ENCODE measurements at regions not wholly inside any gene's neighbourhood (a gene's known extent, or its start where the extent isn't known, plus 50 kb on each side); places are given as distances from the start of the nearest gene placed in this dataset.

DNA sequence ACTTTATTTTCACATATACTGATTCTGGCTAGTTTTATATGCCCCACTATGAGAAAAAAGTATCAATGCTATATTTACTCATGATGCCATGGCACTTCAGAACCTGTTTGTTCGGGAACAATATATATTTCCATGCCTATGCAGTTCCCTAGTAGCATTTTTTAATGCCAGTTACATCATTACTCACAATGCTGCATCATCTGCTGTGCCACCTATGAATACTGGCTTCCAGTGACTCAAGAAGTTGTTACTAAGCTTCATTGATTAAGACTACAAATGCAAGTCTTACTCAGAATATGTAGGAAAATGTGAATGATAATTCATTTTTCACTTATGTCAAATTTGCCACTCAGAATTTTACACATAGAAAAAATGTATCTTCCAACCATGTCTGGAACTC lies 97.9 kb downstream of the MAFB start:
- DNase-seq (ENCODE audit: low spot score): no peak
- TF ChIP-seq, protein P1, sequence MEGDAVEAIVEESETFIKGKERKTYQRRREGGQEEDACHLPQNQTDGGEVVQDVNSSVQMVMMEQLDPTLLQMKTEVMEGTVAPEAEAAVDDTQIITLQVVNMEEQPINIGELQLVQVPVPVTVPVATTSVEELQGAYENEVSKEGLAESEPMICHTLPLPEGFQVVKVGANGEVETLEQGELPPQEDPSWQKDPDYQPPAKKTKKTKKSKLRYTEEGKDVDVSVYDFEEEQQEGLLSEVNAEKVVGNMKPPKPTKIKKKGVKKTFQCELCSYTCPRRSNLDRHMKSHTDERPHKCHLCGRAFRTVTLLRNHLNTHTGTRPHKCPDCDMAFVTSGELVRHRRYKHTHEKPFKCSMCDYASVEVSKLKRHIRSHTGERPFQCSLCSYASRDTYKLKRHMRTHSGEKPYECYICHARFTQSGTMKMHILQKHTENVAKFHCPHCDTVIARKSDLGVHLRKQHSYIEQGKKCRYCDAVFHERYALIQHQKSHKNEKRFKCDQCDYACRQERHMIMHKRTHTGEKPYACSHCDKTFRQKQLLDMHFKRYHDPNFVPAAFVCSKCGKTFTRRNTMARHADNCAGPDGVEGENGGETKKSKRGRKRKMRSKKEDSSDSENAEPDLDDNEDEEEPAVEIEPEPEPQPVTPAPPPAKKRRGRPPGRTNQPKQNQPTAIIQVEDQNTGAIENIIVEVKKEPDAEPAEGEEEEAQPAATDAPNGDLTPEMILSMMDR (IDR thresholded peaks at IDR 0.05; ENCODE audit: extremely low read depth, missing control alignments): no peak

DNA sequence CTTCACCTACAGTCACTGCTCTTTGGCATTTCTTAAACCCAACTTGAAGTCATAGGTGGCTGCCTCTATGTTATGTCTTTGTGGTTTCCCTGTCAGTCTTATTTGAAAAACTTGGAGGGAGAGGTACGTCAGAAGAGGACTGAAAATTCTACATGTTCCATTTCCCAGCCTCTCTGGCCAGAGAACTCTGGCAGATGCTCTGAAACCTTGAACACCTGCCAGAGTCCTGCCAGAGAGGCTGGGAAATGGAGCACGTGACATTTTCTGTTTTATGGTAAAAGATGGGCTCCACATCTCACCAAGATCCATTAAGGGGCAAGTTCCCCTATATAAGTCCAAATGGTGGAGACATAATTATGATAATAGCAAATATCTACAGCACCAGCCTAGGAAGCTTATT lies 99.5 kb downstream of the MAFB start:
- DNase-seq (ENCODE audit: low spot score): no peak
- TF ChIP-seq, protein P1 (IDR thresholded peaks at IDR 0.05; ENCODE audit: extremely low read depth, missing control alignments): no peak

DNA sequence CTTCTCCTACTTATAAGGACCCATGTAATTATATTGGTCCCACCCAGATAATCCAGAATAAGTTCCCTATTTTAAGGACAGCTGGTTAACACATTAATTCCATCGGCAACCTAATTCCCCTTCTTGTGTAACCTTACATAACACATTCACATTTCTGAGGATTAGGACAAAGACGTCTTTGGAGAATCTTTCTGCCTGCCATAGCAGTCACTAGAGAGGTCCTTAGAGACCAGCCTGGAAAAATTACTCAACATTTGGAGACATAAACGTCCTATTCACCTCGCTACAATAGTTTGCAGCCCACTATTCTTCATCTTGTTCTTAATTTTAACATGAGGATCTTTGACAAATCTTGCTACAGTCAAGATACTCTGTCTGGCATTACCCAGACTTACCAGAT lies 100.1 kb downstream of the MAFB start:
- DNase-seq (ENCODE audit: low spot score): no peak
- TF ChIP-seq, protein P1 (IDR thresholded peaks at IDR 0.05; ENCODE audit: extremely low read depth, missing control alignments): no peak

DNA sequence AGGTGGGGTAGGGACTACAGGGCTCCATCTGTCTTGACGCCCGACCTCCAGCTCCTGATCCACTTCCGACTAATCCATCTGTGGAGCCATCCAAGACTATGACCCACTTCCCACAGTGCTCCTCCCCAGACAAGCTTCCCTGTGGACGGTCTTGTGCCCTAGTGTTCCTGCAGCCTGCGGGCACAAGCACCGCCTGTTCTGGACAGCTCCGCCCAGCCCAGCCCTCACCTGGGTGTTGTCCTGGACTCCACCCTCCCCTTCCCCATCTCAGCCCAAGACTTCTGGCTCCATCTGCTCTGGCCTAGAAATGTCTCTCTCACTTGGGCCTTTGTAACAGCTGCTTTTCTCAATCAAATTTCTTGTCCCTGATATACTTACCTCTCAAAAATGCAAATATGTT lies 102.0 kb downstream of the MAFB start:
- no peak for DNase-seq (ENCODE audit: low spot score)
- TF ChIP-seq, protein P1 (IDR thresholded peaks at IDR 0.05; ENCODE audit: extremely low read depth, missing control alignments): no peak

DNA sequence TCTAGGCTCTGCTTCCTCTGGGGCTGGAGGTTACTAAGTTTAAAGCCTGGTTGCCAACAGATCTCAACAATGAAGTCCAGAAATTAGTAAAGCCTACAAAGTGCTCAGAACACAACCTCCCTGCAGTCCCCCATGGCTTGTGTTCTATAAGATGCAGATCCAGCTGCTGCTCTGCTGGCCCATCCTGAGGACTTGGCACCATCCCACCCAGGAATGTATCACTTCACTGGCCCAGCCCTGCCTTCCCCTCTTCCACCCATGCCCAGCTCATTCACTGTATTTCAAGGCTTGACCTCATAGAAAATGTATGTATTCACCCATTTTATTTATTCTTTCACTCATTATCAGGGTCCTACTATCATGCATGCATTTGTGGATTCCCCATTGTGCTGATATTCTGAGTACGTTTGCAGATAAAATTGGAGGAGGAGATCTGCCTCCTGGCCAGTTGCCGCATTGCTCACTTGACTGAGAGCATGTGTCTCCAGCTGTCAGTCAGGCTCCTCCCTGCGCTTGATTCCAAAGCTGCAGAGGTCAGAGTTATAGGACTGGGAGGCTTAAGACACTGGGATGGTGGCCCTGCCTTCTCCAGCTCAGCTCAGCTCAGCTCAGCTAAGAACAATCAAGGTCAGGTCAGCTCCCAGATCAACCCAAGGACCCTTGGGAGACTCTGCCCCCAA lies 104.8 kb downstream of the MAFB start:
- DNase-seq (ENCODE audit: low spot score): no peak
- TF ChIP-seq, protein P1 (IDR thresholded peaks at IDR 0.05; ENCODE audit: extremely low read depth, missing control alignments): no peak

DNA sequence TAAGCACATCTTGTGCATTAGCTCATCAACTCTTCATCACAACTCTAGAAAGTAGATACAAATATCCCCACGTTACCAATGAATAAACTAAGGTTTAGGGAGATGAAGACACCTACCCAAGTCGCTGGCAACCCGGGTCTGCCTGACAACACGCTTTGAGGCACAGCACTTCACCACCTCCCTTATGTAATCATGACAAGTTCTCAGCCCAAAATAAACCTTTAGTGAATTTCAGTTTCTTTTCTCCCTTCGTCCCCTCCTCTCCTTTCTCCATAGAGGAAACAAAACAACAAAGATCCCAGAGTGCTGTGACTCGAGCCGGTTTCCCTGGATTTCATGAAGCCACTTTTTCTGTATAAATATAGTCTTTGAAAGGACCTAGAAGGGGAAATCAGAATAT lies 105.4 kb downstream of the MAFB start:
- TF ChIP-seq, protein P1 (IDR thresholded peaks at IDR 0.05; ENCODE audit: extremely low read depth, missing control alignments): no peak
- DNase-seq (ENCODE audit: low spot score): no peak

DNA sequence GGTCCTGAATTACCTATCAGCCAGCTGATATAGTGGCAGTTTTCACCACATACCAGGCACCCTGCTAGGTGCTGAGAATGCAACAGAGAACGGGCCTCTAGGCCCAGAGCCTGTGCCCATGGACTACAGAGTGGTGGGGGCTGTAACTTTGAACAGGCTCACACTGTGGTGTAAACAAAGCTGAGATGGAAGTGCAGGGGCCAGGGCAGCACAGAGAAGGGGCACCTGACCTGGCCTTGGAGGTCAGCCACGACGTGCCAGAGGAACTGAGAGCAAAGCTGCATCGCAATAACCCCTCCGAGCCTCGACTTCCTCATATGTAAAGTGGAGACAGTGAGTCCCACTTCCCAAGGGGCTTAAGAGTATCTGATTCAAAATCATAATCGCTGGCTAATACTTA lies 105.8 kb downstream of the MAFB start:
- TF ChIP-seq, protein P1 (IDR thresholded peaks at IDR 0.05; ENCODE audit: extremely low read depth, missing control alignments): no peak
- no peak for DNase-seq (ENCODE audit: low spot score)
